Esophagus muscularis mucosa (tissue), 4 donors: ENCODE measurements at regions not wholly inside any gene's neighbourhood (a gene's known extent, or its start where the extent isn't known, plus 50 kb on each side); places are given as distances from the start of the nearest gene placed in this dataset.

Experiments
- DNase-seq: peaks from one replicate; pipeline ENCODE4 v3.0.0-alpha.2; 2017; ENCODE audit errors: extremely low spot score
- H3K27ac ChIP-seq, 4 donors: fragments of 200-600 bp; sonication (generic); replicated peaks in 1 of 4; 1 replicate in 3 of 4; 2 replicates in 1 of 4; pipeline ENCODE4 v1.5.1; 2016 to 2019; ENCODE audit warnings: mild to moderate bottlenecking in 1 of 4
- H3K27me3 ChIP-seq, 4 donors: fragments of 200-600 bp; sonication (generic); one replicate each; pipeline versions ENCODE4 v1.5.1 to v1.6.0; 2016 to 2019
- H3K36me3 ChIP-seq, 4 donors: fragments of 200-600 bp; sonication (generic); one replicate each; pipeline ENCODE4 v1.5.1; 2016 to 2019
- H3K4me1 ChIP-seq, 4 donors: fragments of 200-600 bp; sonication (generic); one replicate each; pipeline ENCODE4 v1.5.1; 2016 to 2019
- H3K4me3 ChIP-seq, 4 donors: fragments of 200-600 bp; sonication (generic); 1 replicate in 2 of 4; 2 replicates in 2 of 4; pipeline ENCODE4 v1.5.1; 2016 to 2019; ENCODE audit warnings: mild to moderate bottlenecking in 4 of 4, moderate library complexity in 1 of 4
- H3K9me3 ChIP-seq, 4 donors: fragments of 200-600 bp; sonication (generic); 1 replicate in 3 of 4; 2 replicates in 1 of 4; pipeline ENCODE4 v1.5.1; 2016 to 2019
- CTCF ChIP-seq, 3 experiments: fragments of 200-600 bp in 2 of 3; fragments of 450-650 bp in 1 of 3; sonication (generic) in 2 of 3; IDR thresholded peaks; one replicate each; pipeline ENCODE4 v1.5.1; 2017 to 2019; ENCODE audit warnings: antibody characterized with exemption in 3 of 3, mild to moderate bottlenecking in 2 of 3, moderate library complexity in 1 of 3
- EP300 ChIP-seq: sonication (generic); formaldehyde crosslinking; IDR thresholded peaks from one replicate; pipeline ENCODE4 v1.6.1; 2017; ENCODE audit warnings: antibody characterized with exemption
- POLR2A ChIP-seq: fragments of 450-650 bp; IDR thresholded peaks from one replicate; pipeline ENCODE4 v1.6.1; 2017; ENCODE audit warnings: antibody characterized with exemption, moderate library complexity, mild to moderate bottlenecking, low read depth
- POLR2AphosphoS5 ChIP-seq, 2 donors: sonication (generic); formaldehyde crosslinking; IDR thresholded peaks; one replicate each; pipeline ENCODE4 v1.6.1; 2017; ENCODE audit warnings: antibody characterized with exemption in 2 of 2
- WGBS: methylation state at CpG from one replicate; pipeline ENCODE4 v1.1.5; 2018; 5-methylcytosine and 5-hydroxymethylcytosine counted together
- intact Hi-C: fragments of 100-400 bp; cut with DNase I; formaldehyde crosslinking; loops from one replicate; pipeline ENCODE4 v1.15.1; 2023

DNA sequence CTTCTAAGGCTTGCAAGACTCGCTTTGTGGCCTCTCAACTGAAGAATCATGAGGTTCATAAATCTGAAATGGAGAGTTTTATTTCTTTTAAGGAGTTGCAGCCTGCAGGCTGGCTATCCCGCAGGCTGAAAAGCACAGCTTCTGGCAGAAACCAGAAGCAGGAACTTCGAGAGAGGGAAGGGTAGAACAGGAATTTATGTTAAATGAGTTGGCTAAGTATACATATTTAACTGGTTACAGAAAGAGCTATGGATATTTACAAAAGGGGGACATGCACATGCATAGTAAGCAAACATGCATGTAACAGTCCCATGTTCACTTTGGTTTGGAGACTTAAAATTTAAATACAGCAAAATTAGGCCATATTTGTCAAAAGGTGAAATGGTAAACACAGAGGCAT lies 787.0 kb downstream of the TFAP2A start:
- Histone ChIP-seq H3K4me1 (no peaks in the 10 kb centered on the region), H3K9me3 (peaks cover 0 to 11% (median 4%) of the 10 kb centered on the region in 4 donors), H3K4me3 (no peak overlapping the region), H3K27me3 (no peaks in the 10 kb centered on the region), H3K27ac (no peak overlapping the region), H3K36me3 (no peaks in the 10 kb centered on the region)
- TF ChIP-seq POLR2A (no peak), CTCF (IDR thresholded peaks at IDR 0.05) (no peak), POLR2AphosphoS5 (IDR thresholded peaks at IDR 0.05) (no peak), EP300 (no peak)
- intact Hi-C loops, result no loop called here
- no peak for DNase-seq
- WGBS, result 72% methylated on average over 3 of the region's 3 CpGs

DNA sequence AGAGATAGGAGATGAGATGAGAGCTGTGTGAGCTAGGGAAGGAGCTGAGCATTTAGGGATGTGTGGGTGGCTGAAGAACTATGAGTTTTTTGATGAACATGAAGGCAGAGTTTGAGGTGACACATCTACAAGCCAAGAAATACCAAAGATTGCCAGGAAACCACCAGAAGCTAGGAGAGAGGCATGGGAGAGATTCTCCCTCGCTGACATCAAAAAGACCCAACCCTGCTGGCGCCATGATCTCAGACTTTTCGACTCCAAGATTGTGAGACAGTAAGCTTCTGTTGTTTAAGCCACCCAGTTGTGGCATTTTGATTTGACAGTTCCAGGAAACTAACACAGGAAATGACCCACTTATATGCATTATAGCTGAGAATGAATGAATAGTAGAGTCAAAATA lies 790.9 kb downstream of the TFAP2A start:
- TF ChIP-seq EP300 (no peak), CTCF (IDR thresholded peaks at IDR 0.05) (no peak), POLR2A (no peak), POLR2AphosphoS5 (IDR thresholded peaks at IDR 0.05) (no peak)
- no peaks in the 10 kb centered on the region for H3K27me3 ChIP-seq
- H3K27ac ChIP-seq, result no peak overlapping the region
- intact Hi-C loops, result no loop called here
- no peaks in the 10 kb centered on the region for H3K4me1 ChIP-seq
- DNase-seq, result no peak
- H3K36me3 ChIP-seq, result no peaks in the 10 kb centered on the region
- peaks cover 0 to 11% (median 4%) of the 10 kb centered on the region in 4 donors for H3K9me3 ChIP-seq
- no peak overlapping the region for H3K4me3 ChIP-seq
- 78% methylated on average over 3 of the region's 3 CpGs for WGBS

DNA sequence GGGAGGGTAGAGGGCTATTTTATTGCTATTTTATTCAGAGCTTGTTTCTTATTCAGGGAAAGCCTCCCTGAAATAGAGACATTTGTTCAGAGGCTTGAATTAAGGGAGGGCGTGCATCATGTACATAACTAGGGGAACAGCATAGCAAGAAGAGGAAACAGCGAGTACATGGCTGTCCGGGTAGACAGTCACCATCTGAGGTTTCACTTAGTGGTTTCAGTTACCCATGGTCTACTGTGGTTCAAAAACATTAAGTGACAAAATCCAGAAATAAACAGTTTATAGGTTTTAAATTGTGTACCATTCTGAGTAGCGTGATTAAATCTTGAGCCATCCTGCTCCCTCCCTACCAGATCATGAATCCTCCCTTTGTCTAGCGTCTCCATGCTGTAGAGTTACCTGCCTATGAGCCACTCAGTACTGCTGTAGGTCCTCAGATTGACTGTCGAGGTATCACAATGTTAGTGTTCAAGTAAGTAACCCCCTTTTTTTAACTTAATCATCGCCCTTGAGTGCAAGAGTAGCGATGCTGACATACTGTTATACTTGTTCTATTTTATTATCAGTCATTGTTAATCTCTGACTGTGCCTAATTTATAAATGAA lies 791.5 kb downstream of the TFAP2A start:
- intact Hi-C loops, result no loop called here
- no peaks in the 10 kb centered on the region for H3K36me3 ChIP-seq
- no peaks in the 10 kb centered on the region for H3K4me1 ChIP-seq
- no peaks in the 10 kb centered on the region for H3K27me3 ChIP-seq
- H3K9me3 ChIP-seq, result peaks cover 0 to 11% (median 4%) of the 10 kb centered on the region in 4 donors
- H3K4me3 ChIP-seq, result no peak overlapping the region
- no peak for TF ChIP-seq CTCF (IDR thresholded peaks at IDR 0.05)
- TF ChIP-seq POLR2AphosphoS5 (IDR thresholded peaks at IDR 0.05), result no peak
- TF ChIP-seq POLR2A, result no peak
- TF ChIP-seq EP300, result no peak
- 87% methylated on average over 8 of the region's 8 CpGs for WGBS
- no peak overlapping the region for H3K27ac ChIP-seq
- no peak for DNase-seq

DNA sequence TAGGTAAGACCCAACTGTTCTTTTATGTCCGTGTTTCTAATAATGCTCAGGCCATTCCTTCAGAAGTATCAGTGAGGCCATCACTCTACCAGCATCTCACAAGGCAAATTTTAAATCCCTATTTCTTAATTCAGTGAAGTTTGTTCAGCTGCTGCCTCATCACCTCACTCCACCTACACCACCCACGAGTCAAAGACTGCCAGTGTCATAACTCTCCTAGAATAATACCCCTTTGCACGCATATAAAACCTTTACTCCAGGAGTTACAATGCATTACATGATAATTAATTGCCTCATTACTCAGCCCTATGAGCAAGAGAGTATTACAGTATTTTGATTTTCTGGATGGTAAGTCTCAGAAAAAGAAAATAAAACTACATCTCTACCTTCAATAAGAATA lies 793.6 kb downstream of the TFAP2A start:
- intact Hi-C loops, result no loop called here
- H3K4me3 ChIP-seq, result no peak overlapping the region
- WGBS, result 73% methylated on average over 3 of the region's 3 CpGs
- no peaks in the 10 kb centered on the region for H3K4me1 ChIP-seq
- H3K36me3 ChIP-seq, result no peaks in the 10 kb centered on the region
- no peak for DNase-seq
- TF ChIP-seq POLR2AphosphoS5 (IDR thresholded peaks at IDR 0.05) (no peak), POLR2A (no peak), EP300 (no peak), CTCF (IDR thresholded peaks at IDR 0.05) (no peak)
- peaks cover 0 to 11% (median 4%) of the 10 kb centered on the region in 4 donors for H3K9me3 ChIP-seq
- no peaks in the 10 kb centered on the region for H3K27me3 ChIP-seq
- no peak overlapping the region for H3K27ac ChIP-seq

DNA sequence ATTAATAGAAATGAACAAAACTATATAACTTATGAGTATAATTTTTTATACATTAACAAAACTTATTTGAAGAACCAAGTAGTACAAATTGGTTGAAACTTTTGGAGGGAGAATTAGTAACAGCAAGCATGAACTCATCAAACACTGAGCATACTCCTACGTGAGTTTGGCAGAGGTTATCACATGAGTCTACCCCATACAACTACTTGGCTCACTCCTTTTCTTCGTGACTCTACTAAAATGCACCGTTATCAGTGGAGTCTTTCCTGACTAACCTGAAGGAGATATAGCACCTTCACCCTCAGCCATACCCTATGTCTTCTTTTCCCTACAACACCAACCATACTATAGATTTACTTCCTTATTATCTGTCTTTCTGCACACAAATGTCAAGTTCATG lies 794.2 kb downstream of the TFAP2A start:
- no peak overlapping the region for H3K4me3 ChIP-seq
- TF ChIP-seq POLR2A (no peak), EP300 (no peak), CTCF (IDR thresholded peaks at IDR 0.05) (no peak), POLR2AphosphoS5 (IDR thresholded peaks at IDR 0.05) (no peak)
- no peak overlapping the region for H3K27ac ChIP-seq
- WGBS, result 67% methylated on average over 3 of the region's 3 CpGs
- DNase-seq, result no peak
- no peaks in the 10 kb centered on the region for H3K27me3 ChIP-seq
- H3K4me1 ChIP-seq, result no peaks in the 10 kb centered on the region
- intact Hi-C loops, result no loop called here
- H3K36me3 ChIP-seq, result no peaks in the 10 kb centered on the region
- peaks cover 0 to 8% (median 3%) of the 10 kb centered on the region in 4 donors for H3K9me3 ChIP-seq
